Breast epithelium (tissue), 4 donors: ENCODE measurements at regions not wholly inside any gene's neighbourhood (a gene's known extent, or its start where the extent isn't known, plus 50 kb on each side); places are given as distances from the start of the nearest gene placed in this dataset.

ENCODE experiments used
- DNase-seq, 2 donors: peaks; one replicate each; pipeline ENCODE4 v3.0.0-alpha.2; 2019; ENCODE audit warnings: low spot score in 2 of 2
- H3K27ac ChIP-seq, 2 donors: fragments of 200-600 bp; sonication (generic) in 1 of 2; one replicate each; pipeline ENCODE4 v1.5.1; 2016 to 2019; ENCODE audit warnings: mild to moderate bottlenecking in 1 of 2
- H3K27me3 ChIP-seq, 2 donors: fragments of 200-600 bp; sonication (generic) in 1 of 2; one replicate each; pipeline versions ENCODE4 v1.5.1 to v1.6.0; 2017 to 2019; ENCODE audit warnings: control low read depth in 1 of 2, mild to moderate bottlenecking in 1 of 2
- H3K36me3 ChIP-seq: fragments of 200-600 bp; one replicate; pipeline ENCODE4 v1.5.1; 2019
- H3K4me1 ChIP-seq, 2 donors: fragments of 200-600 bp; sonication (generic); one replicate each; pipeline ENCODE4 v1.5.1; 2016 to 2019; ENCODE audit warnings: control low read depth in 1 of 2
- H3K4me3 ChIP-seq, 3 donors: fragments of 200-600 bp; sonication (generic); 1 replicate in 2 of 3; 2 replicates in 1 of 3; pipeline ENCODE4 v1.5.1; 2016 to 2019; ENCODE audit warnings: mild to moderate bottlenecking in 3 of 3, moderate library complexity in 2 of 3
- H3K9me3 ChIP-seq, 2 donors: fragments of 200-600 bp; sonication (generic) in 1 of 2; one replicate each; pipeline ENCODE4 v1.5.1; 2016 to 2019; ENCODE audit warnings: control low read depth in 1 of 2
- POLR2A ChIP-seq: fragments of 450-650 bp; IDR thresholded peaks from one replicate; pipeline ENCODE4 v1.6.1; 2016; ENCODE audit warnings: antibody characterized with exemption, mild to moderate bottlenecking, moderate library complexity
- POLR2AphosphoS5 ChIP-seq, 3 donors: sonication (generic); formaldehyde crosslinking; IDR thresholded peaks; one replicate each; pipeline ENCODE4 v1.6.1; 2017; ENCODE audit warnings: antibody characterized with exemption in 3 of 3
- intact Hi-C: fragments of 100-400 bp; cut with DNase I; formaldehyde crosslinking; loops from one replicate; pipeline ENCODE4 v1.15.1; 2023; ENCODE audit warnings: low total_unique reads
- TF ChIP-seq, protein P1 (sequence below), 3 donors: fragments of 450-650 bp; IDR thresholded peaks; one replicate each; pipeline ENCODE4 v1.5.1; 2016 to 2017; ENCODE audit warnings: antibody characterized with exemption in 3 of 3, mild to moderate bottlenecking in 3 of 3, moderate library complexity in 3 of 3

GRCh38 chr1:222918801-222919477 lies 104.1 kb downstream of the DISP1 start:
- no peaks in the 10 kb centered on the region for H3K27me3 ChIP-seq
- peaks cover 6 to 7% of the 10 kb centered on the region in 2 donors for H3K9me3 ChIP-seq
- TF ChIP-seq, protein P1, sequence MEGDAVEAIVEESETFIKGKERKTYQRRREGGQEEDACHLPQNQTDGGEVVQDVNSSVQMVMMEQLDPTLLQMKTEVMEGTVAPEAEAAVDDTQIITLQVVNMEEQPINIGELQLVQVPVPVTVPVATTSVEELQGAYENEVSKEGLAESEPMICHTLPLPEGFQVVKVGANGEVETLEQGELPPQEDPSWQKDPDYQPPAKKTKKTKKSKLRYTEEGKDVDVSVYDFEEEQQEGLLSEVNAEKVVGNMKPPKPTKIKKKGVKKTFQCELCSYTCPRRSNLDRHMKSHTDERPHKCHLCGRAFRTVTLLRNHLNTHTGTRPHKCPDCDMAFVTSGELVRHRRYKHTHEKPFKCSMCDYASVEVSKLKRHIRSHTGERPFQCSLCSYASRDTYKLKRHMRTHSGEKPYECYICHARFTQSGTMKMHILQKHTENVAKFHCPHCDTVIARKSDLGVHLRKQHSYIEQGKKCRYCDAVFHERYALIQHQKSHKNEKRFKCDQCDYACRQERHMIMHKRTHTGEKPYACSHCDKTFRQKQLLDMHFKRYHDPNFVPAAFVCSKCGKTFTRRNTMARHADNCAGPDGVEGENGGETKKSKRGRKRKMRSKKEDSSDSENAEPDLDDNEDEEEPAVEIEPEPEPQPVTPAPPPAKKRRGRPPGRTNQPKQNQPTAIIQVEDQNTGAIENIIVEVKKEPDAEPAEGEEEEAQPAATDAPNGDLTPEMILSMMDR (IDR thresholded peaks at IDR 0.05) = no peak
- no peak for TF ChIP-seq POLR2A
- no peak for TF ChIP-seq POLR2AphosphoS5 (IDR thresholded peaks at IDR 0.05)
- no peak overlapping the region for H3K4me3 ChIP-seq
- H3K27ac ChIP-seq = no peak overlapping the region
- no peaks in the 10 kb centered on the region for H3K4me1 ChIP-seq
- intact Hi-C loops = no loop called here
- no peaks in the 10 kb centered on the region for H3K36me3 ChIP-seq
- no peak for DNase-seq

DNA sequence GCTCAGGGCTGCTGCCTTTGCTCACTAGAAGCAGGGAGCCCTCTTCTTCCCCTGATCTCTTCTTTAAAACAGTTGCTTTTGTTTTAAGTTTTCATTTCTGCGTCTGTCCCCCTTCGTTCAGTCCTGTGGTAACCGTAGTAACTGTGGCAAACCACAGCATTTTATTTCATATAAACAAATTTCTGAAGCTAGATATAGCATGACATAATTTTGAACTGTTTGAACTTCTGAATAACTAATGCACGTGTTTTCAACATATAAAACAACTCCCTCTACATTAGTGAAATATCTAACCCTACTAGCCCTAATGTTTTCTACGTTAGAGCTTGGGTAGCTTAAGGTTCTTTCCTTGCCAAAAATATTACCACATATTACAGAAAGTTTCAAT lies 104.6 kb downstream of the DISP1 start:
- Histone ChIP-seq H3K27me3 (no peaks in the 10 kb centered on the region), H3K4me1 (no peaks in the 10 kb centered on the region), H3K4me3 (no peak overlapping the region), H3K36me3 (no peaks in the 10 kb centered on the region), H3K9me3 (peaks cover 6 to 7% of the 10 kb centered on the region in 2 donors), H3K27ac (no peak overlapping the region)
- TF ChIP-seq POLR2A = no peak
- no peak for TF ChIP-seq POLR2AphosphoS5 (IDR thresholded peaks at IDR 0.05)
- TF ChIP-seq, protein P1 (IDR thresholded peaks at IDR 0.05) = no peak
- intact Hi-C loops = no loop called here
- no peak for DNase-seq

DNA sequence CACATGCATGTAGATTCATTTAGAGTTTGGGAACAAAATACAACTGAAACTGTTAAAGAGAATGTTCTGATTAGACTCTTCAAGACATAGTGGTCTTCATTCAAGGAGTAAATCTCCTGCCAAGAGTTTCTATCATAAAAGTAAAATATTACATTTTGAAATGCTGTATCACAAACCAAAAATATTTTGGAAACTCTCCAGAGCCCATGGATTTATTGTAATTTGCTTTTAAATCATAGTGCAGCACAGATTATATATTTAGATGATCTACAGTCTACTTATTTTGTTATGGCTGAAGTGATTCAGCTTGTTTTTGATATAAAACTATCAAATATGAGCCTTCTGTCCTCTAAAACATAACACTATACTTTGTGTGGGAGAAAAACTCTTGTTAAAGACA lies 105.3 kb downstream of the DISP1 start:
- H3K27ac ChIP-seq = no peak overlapping the region
- H3K9me3 ChIP-seq = peaks cover 6 to 7% of the 10 kb centered on the region in 2 donors
- no peaks in the 10 kb centered on the region for H3K4me1 ChIP-seq
- TF ChIP-seq POLR2A (no peak), POLR2AphosphoS5 (IDR thresholded peaks at IDR 0.05) (no peak)
- TF ChIP-seq, protein P1 (IDR thresholded peaks at IDR 0.05) = no peak
- intact Hi-C loops = no loop called here
- H3K4me3 ChIP-seq = no peak overlapping the region
- H3K36me3 ChIP-seq = no peaks in the 10 kb centered on the region
- no peak for DNase-seq
- no peaks in the 10 kb centered on the region for H3K27me3 ChIP-seq

DNA sequence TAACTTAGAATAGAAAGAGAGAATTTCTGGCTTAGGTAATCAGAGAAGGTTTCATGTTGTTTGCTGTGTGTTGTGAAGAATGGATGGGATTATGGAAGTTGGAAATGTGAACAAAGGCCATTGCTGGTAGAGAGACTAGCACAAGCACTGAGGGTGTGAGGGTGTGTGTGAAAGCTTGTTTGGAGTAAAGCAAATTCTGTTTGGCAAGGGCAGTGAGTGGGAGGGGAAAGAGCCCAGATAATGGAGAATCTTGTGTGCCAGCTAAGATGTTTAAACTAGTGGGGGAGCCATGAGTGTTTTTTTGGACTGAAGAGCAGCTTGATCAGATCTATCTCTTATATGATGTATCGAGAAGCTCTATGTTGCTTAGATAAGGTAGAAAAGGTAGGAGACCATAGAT lies 107.1 kb downstream of the DISP1 start:
- no peak for DNase-seq
- Histone ChIP-seq H3K4me3 (no peak overlapping the region), H3K27me3 (no peaks in the 10 kb centered on the region), H3K27ac (no peak overlapping the region), H3K9me3 (peaks cover 3 to 4% of the 10 kb centered on the region in 2 donors), H3K4me1 (no peaks in the 10 kb centered on the region), H3K36me3 (no peaks in the 10 kb centered on the region)
- intact Hi-C loops = no loop called here
- TF ChIP-seq POLR2A = no peak

DNA sequence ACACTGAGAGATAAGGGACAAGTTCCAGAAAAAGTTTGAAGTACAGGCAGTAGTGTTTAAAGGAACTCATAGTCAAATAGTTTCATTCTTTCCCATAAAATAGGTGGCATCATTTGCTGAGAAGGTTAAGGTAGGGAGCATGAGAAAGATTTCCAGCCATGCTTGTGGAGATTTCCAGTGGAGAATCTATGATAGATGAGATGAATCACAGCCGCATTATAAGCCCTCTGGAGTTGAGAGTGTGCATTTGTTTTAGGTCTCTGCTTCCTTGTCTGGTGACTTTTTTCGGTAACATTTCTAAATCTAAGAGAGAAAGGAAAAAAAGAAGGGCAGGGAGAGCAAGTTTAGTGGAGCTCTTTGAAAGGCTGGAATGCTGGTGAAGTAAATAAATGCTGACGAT lies 108.7 kb downstream of the DISP1 start:
- DNase-seq = no peak
- no peak for TF ChIP-seq POLR2AphosphoS5 (IDR thresholded peaks at IDR 0.05)
- no peaks in the 10 kb centered on the region for H3K36me3 ChIP-seq
- no peaks in the 10 kb centered on the region for H3K4me1 ChIP-seq
- H3K27me3 ChIP-seq = no peaks in the 10 kb centered on the region
- H3K27ac ChIP-seq = no peak overlapping the region
- intact Hi-C loops = no loop called here
- no peak overlapping the region for H3K4me3 ChIP-seq
- H3K9me3 ChIP-seq = no peaks in the 10 kb centered on the region

DNA sequence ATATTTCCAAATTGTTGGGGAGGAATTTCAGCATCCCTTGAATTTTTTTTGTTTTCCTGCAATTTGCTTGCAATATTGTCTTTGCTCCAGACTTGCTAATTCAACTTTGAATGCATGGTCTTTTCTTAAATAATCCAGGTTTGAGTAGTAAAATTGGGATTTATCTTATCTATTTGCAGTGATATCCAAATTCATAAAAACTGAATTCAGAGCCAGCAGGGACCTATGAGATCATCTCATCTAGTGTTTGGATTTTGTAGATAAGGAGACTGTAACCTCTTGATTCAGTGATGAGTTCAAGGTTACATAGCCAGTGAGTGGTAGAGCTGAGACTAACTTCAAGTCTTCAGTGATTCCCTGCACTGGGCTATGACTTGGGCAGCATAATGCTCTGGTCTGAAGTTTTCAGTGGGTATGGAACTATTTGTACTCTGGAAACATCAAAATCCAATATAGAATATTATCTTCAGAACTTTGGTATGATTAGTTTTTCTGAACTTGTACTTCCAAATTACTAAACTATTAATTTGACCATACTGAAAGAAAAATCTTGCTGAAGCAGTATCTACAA lies 109.4 kb downstream of the DISP1 start:
- Histone ChIP-seq H3K27ac (no peak overlapping the region), H3K4me1 (no peaks in the 10 kb centered on the region), H3K36me3 (no peaks in the 10 kb centered on the region), H3K27me3 (no peaks in the 10 kb centered on the region), H3K4me3 (no peak overlapping the region), H3K9me3 (no peaks in the 10 kb centered on the region)
- intact Hi-C loops = no loop called here
- TF ChIP-seq POLR2AphosphoS5 (IDR thresholded peaks at IDR 0.05) (no peak), POLR2A (no peak)
- TF ChIP-seq, protein P1 (IDR thresholded peaks at IDR 0.05) = no peak
- DNase-seq = no peak
